Dendritic cell treated with granulocyte-macrophage colony-stimulating factor and Interleukin-4, amounts not matched to agents 40 ng/mL and 50 ng/mL, for 4 days (primary cell): ENCODE measurements at regions not wholly inside any gene's neighbourhood (a gene's known extent, or its start where the extent isn't known, plus 50 kb on each side); places are given as distances from the start of the nearest gene placed in this dataset.

Source experiments
- H3K27ac Mint-ChIP-seq: one replicate; pipeline ENCODE4 v1.8.0; 2022; ENCODE audit warnings: mild to moderate bottlenecking, mixed read lengths
- H3K27me3 Mint-ChIP-seq: one replicate; pipeline ENCODE4 v1.8.0; 2022; ENCODE audit warnings: mild to moderate bottlenecking, mixed read lengths
- H3K36me3 Mint-ChIP-seq: one replicate; pipeline ENCODE4 v1.8.0; 2022; ENCODE audit warnings: low read depth, mixed read lengths
- H3K4me1 Mint-ChIP-seq: one replicate; pipeline ENCODE4 v1.8.0; 2022; ENCODE audit warnings: low read depth, mixed read lengths
- H3K4me3 Mint-ChIP-seq: one replicate; pipeline ENCODE4 v1.8.0; 2022; ENCODE audit warnings: mild to moderate bottlenecking, moderate library complexity, mixed read lengths
- H3K9me3 Mint-ChIP-seq: one replicate; pipeline ENCODE4 v1.8.0; 2022; ENCODE audit warnings: mixed read lengths
- intact Hi-C: fragments of 100-400 bp; cut with micrococcal nuclease; formaldehyde crosslinking; loops from one replicate; pipeline ENCODE4 v1.15.0; 2022

DNA sequence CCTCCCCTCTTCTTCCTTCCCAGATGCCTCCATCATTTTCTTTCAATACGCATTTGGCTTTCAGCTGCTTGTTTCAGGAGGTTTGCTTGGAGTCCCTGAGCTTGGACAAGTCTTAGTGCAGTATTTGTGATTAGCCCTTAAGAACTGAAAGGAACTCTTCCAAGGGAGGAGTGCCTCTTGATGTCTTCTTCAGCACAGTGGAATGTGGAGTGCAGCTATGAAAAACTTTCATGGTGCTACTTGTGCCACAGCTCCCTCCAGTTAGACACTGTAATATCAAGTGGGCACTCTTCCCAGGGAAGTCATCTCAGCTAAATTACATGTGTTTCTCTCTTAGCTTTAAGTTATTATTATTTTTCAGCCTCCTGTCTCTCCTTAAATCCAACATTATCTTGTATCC is 173.1 kb downstream of the NECTIN3 start:
- H3K4me3 Mint-ChIP-seq = no peak overlapping the region
- no peaks in the 10 kb centered on the region for H3K4me1 Mint-ChIP-seq
- intact Hi-C loops = no loop called here
- H3K9me3 Mint-ChIP-seq = peaks cover 48% of the 10 kb centered on the region
- no peak overlapping the region for H3K27ac Mint-ChIP-seq
- H3K36me3 Mint-ChIP-seq = no peaks in the 10 kb centered on the region
- H3K27me3 Mint-ChIP-seq = no peaks in the 10 kb centered on the region

DNA sequence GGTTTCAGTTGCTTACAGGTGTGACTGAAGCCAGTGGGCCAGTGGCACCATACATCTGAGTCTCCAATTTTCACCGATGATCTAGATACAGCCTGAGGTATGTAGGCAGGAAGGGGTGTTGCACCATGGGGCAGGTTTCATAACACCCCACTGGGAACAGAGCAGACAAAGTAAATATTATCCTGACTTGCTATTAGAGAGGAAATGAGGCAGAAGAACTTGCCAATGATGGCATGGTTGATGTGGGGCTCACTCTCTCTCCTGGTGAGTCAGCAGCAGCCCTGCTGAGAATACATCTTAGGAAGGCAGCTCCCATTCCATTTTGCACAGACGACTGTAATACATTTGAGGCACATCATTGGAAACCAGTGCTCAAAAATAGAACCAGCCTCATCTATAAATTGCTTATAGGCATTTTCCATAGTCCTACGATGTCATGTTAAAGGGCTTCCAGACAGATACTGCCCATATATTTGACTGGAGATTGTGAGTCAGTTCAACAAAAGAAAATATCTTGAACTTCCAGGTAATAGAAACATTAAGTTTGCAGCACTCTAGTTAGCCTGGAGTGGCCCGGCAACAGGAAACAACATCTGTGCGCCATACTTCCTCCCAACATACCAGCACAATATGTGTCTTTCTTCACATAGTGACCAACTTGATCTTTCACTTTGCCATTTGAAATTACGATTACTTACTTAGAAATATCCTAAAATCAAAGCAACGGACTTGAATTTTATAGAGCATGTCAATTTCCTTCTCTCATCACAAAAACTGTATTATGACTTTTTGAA is 175.5 kb downstream of the NECTIN3 start:
- no peak overlapping the region for H3K27ac Mint-ChIP-seq
- intact Hi-C loops = no loop called here
- no peaks in the 10 kb centered on the region for H3K27me3 Mint-ChIP-seq
- no peak overlapping the region for H3K4me3 Mint-ChIP-seq
- no peaks in the 10 kb centered on the region for H3K36me3 Mint-ChIP-seq
- H3K9me3 Mint-ChIP-seq = peaks cover 38% of the 10 kb centered on the region
- no peaks in the 10 kb centered on the region for H3K4me1 Mint-ChIP-seq

DNA sequence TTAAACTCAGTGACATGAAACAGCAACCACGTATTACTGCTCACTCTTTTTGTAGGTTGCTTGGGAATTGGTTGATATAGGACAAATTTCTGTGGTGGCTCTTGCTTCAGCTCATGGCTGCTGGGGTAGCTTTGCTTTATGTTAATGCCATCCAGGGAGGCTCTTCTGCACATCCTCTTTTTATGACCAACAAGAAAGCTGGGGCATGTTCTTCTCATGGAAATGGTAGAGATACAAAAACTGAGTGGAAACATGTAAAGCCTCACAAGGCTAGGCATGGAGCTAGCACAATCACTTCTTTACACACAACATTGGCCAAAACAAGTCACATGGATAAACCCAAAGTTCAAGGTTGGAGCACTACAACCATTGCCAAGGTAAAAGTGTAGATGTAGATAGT is 176.8 kb downstream of the NECTIN3 start:
- no peak overlapping the region for H3K4me3 Mint-ChIP-seq
- intact Hi-C loops = no loop called here
- H3K27ac Mint-ChIP-seq = no peak overlapping the region
- H3K27me3 Mint-ChIP-seq = no peaks in the 10 kb centered on the region
- peaks cover 4% of the 10 kb centered on the region for H3K4me1 Mint-ChIP-seq
- no peaks in the 10 kb centered on the region for H3K36me3 Mint-ChIP-seq
- H3K9me3 Mint-ChIP-seq = peaks cover 28% of the 10 kb centered on the region

DNA sequence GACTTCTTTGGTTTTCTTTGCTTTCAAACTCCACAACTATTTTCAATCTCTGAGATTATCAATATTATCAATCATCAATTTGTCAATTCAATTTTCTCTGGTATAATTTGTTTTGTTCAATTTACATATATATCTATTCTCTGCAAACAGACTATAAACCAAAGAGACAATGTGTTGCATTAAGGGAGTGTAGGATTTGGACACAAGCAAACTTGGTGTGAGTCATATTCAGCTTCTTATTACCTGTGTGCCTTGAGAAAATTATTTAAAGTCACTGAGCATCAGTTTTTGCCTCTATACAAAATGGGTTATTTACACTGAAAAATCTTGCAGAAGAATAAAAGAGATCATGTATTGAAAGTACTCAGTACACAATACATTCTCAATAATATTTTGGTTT is 177.8 kb downstream of the NECTIN3 start:
- Mint-ChIP-seq H3K9me3 (peaks cover 18% of the 10 kb centered on the region), H3K4me1 (peaks cover 4% of the 10 kb centered on the region), H3K27me3 (no peaks in the 10 kb centered on the region), H3K27ac (no peak overlapping the region), H3K36me3 (no peaks in the 10 kb centered on the region), H3K4me3 (no peak overlapping the region)
- intact Hi-C loops = no loop called here

DNA sequence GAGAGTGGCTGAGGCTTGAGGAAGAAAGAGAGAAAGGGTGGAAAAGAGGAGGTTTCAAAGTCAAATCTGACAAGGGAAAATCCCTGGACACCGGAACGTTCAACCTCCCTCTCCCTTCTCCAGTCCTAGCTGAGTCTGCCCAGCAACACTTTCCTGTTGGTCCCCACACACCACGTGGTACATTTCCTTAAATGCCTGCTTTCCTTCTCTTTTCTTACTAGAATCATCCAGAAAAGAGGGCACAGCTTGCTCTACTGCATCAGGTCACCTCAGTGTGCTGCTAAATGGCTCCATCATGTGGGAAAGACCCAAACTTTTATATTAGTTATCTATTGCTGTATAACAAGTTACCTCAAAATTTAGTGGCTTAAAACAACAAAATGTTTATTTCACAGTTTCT is 181.2 kb downstream of the NECTIN3 start:
- Mint-ChIP-seq H3K27ac (no peak overlapping the region), H3K36me3 (no peaks in the 10 kb centered on the region), H3K4me1 (peaks cover 4% of the 10 kb centered on the region), H3K4me3 (no peak overlapping the region), H3K27me3 (no peaks in the 10 kb centered on the region), H3K9me3 (peaks cover 7% of the 10 kb centered on the region)
- intact Hi-C loops = no loop called here

DNA sequence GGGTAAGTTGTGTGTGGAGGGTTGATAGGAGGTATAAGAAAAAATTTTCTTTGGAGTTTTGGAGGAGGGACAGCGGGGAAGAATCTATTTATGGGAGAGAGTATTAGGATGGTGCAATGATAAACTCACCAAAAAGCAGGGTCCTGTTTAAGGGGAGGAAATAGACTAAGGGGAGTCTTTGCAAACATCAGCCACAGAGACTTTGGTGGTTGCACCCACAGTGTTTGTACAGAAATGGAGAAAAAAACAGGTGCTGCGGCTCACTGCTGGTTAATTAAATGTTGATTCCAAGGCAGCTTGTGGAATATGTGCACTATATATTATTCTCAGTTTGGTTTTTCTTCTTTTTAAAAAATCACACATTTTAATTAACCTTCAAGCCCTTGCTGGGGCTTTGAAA is 182.1 kb downstream of the NECTIN3 start:
- Mint-ChIP-seq H3K27ac (no peak overlapping the region), H3K4me3 (no peak overlapping the region)
- intact Hi-C loops = no loop called here

DNA sequence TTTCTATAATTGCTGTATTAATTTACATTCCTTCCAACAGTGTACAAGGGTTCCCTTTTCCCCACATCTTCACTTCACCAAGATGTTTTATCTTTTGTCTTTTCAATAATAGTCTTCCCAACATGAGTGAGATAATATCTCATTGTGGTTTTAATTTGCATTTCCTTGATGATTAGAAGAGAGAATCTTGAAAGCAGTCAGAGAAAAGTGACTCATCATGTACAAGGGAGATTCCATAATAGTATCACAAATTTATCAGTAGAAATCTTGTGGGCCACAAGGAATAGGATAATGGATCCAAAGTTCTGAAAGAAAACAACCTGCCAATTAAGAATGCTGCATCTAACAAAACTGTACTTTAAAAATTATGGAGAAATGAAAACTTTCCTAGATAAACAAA is 189.3 kb downstream of the NECTIN3 start:
- H3K4me3 Mint-ChIP-seq = no peak overlapping the region

More for the DNA sequence above, 182.1 kb downstream of the NECTIN3 start:
- Mint-ChIP-seq H3K9me3 (no peaks in the 10 kb centered on the region), H3K36me3 (no peaks in the 10 kb centered on the region), H3K4me1 (peaks cover 4% of the 10 kb centered on the region), H3K27me3 (no peaks in the 10 kb centered on the region)

DNA sequence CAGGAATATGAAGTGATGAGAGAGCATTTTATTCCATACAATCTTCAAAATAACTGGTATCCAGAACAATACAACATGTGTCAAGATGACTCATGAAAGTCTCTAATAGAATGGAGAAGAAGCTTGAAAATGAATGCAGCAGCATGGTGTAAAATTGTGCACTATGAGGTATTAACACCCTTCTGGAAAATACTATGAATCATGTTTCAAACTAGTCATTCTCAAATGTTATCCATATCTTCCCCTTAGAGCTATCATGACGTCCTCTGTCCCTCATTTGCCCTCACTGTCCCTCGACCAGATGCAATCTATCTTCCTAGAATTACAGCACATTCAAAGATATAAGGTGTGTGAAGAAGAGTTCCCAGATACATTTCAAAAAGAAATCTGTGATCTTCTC is 198.2 kb downstream of the NECTIN3 start:
- H3K27ac Mint-ChIP-seq = no peak overlapping the region
- no peak overlapping the region for H3K4me3 Mint-ChIP-seq
- H3K4me1 Mint-ChIP-seq = no peaks in the 10 kb centered on the region
- H3K36me3 Mint-ChIP-seq = no peaks in the 10 kb centered on the region
- H3K9me3 Mint-ChIP-seq = peaks cover 4% of the 10 kb centered on the region
- H3K27me3 Mint-ChIP-seq = no peaks in the 10 kb centered on the region
- intact Hi-C loops = no loop called here

More for the DNA sequence above, 189.3 kb downstream of the NECTIN3 start:
- intact Hi-C loops = no loop called here
- H3K9me3 Mint-ChIP-seq = peaks cover 11% of the 10 kb centered on the region
- no peaks in the 10 kb centered on the region for H3K36me3 Mint-ChIP-seq
- no peaks in the 10 kb centered on the region for H3K4me1 Mint-ChIP-seq
- H3K27me3 Mint-ChIP-seq = no peaks in the 10 kb centered on the region
- H3K27ac Mint-ChIP-seq = no peak overlapping the region

DNA sequence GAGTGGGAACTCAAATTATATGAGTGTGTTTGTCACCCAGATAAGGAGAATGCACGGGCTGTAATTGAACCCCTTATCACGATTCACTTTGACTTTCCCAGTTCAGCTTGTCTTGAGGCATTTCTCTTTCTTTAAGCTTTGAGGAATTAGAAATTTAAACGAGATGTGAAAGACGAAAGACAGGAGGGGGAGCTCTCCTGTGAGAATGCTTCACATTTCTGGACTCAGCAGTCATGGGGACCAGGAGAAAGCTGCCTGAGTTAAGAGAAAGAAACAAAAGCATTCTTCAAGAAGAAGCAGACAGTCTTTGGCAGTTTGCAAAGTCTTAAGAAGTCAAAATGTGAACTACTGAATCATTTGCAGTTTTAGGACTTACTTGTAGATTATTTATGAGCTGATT is 205.6 kb downstream of the NECTIN3 start:
- intact Hi-C loops = no loop called here
- H3K9me3 Mint-ChIP-seq = no peaks in the 10 kb centered on the region
- H3K4me3 Mint-ChIP-seq = no peak overlapping the region
- H3K36me3 Mint-ChIP-seq = no peaks in the 10 kb centered on the region
- peaks cover 5% of the 10 kb centered on the region for H3K4me1 Mint-ChIP-seq
- H3K27ac Mint-ChIP-seq = no peak overlapping the region
- H3K27me3 Mint-ChIP-seq = no peaks in the 10 kb centered on the region

DNA sequence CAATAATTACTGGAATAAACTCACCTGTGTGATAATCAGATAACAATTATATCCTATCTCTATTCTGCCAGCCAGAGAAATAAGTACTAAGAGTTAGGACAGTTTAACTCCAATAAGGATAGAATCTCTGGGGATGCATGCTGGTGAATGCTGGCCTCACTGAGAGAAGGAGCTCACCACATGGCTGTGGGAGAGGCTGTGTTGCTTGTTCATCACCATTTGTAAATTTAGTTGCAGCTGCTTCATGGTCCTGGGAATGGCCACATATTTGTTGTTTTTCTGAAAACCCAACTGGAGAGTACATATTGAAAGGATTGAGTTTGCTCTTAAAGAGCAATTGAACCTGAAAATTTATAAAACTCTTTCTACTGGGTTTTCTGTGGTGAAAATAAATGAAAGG is 207.3 kb downstream of the NECTIN3 start:
- no peaks in the 10 kb centered on the region for H3K9me3 Mint-ChIP-seq
- no peaks in the 10 kb centered on the region for H3K27me3 Mint-ChIP-seq
- H3K36me3 Mint-ChIP-seq = no peaks in the 10 kb centered on the region
- intact Hi-C loops = no loop called here
- no peak overlapping the region for H3K27ac Mint-ChIP-seq
- no peak overlapping the region for H3K4me3 Mint-ChIP-seq
- H3K4me1 Mint-ChIP-seq = peaks cover 5% of the 10 kb centered on the region

DNA sequence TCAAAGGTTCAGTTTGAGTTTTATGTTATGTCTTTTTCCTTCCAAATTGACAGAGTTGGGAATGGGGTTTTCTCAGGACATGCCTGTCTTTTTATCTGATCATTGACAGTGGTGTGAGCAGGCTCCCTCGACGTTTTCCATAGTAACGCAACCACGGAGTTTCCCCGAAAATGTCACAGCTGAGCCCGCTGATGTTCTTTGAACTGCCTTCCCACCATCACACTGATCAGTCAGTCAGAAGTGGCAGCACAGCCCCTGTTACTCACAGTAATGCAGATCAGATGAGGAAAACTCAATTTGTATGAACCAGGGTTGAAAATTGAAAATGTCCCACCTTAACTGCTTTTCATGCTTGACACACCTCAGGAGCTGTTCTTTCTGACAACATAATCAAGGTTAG is 210.4 kb downstream of the NECTIN3 start:
- H3K27ac Mint-ChIP-seq = no peak overlapping the region
- intact Hi-C loops = no loop called here
- no peaks in the 10 kb centered on the region for H3K4me1 Mint-ChIP-seq
- H3K27me3 Mint-ChIP-seq = no peaks in the 10 kb centered on the region
- no peaks in the 10 kb centered on the region for H3K36me3 Mint-ChIP-seq
- no peak overlapping the region for H3K4me3 Mint-ChIP-seq
- H3K9me3 Mint-ChIP-seq = peaks cover 8% of the 10 kb centered on the region

DNA sequence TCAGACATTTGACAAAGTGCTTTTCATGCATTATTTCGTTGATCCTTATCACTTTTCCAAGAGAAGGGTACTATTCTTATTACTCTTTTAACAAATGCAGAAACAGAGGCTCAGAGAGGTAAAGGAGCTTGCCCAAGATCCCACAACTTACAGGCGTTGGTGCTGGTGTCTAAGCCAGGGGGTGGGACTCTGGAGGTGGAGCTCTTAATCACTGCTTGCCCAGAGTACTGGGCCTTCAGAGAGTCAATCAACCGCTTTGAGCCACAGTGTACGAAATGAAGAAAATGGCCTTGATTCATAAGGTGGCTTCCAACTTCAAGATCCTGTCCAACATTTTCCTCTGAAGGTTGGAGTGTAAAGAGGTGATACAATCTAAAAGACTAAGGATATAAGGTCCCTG is 211.5 kb downstream of the NECTIN3 start:
- intact Hi-C loops = no loop called here
- no peaks in the 10 kb centered on the region for H3K27me3 Mint-ChIP-seq
- H3K4me1 Mint-ChIP-seq = no peaks in the 10 kb centered on the region
- H3K36me3 Mint-ChIP-seq = no peaks in the 10 kb centered on the region
- H3K4me3 Mint-ChIP-seq = no peak overlapping the region
- no peak overlapping the region for H3K27ac Mint-ChIP-seq
- H3K9me3 Mint-ChIP-seq = peaks cover 8% of the 10 kb centered on the region

DNA sequence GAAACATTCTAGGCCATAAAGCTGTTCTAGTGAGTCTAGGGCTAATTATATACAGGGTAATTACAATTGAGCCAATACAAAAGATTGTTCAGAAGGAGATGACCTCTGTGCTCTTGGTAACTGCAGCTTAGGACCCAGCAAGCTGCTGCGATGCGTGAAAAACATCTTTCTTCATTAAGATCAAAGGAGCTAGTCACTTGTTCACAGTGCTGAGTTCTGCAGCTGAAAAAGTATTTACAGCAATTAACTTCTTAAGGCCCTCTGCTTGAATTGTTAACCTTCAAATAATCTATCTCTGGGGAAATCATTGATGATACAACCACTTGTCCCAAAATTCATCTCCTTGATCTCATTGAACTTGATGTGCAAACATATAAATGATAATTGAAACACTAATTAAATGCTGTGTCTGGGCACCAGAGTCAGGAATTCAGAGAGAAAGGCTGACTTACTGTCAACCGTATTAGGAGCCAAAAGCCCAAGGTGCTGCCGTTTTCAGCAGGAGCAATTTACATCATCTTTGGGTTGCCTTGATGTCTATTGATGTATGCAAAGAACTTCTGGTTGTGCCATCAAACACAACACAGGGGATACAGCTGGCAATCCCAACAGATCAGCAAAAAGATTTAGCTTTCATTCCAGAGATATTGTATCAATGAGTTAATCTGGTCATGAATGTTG is 213.0 kb downstream of the NECTIN3 start:
- intact Hi-C loops = no loop called here
- Mint-ChIP-seq H3K27me3 (no peaks in the 10 kb centered on the region), H3K4me3 (no peak overlapping the region), H3K4me1 (no peaks in the 10 kb centered on the region), H3K36me3 (no peaks in the 10 kb centered on the region), H3K9me3 (peaks cover 8% of the 10 kb centered on the region), H3K27ac (no peak overlapping the region)

DNA sequence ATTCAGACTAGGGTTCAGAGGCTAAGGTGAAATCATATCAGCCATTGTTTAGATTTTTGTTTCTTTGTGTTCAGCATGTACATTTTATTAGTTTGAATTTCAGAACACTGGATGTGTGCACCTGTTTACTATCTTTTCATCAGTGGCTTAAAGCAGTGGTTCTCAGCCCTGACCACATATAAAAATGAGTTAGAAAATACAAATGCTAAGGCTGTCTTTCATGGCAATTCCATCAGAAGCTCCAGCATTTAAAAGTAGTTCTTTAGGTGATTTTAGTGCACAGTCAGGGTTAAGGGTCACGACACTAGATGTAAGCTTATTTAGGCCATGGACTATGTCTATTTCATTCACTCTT is 213.5 kb downstream of the NECTIN3 start:
- peaks cover 8% of the 10 kb centered on the region for H3K9me3 Mint-ChIP-seq
- H3K4me3 Mint-ChIP-seq = no peak overlapping the region
- H3K36me3 Mint-ChIP-seq = no peaks in the 10 kb centered on the region
- no peaks in the 10 kb centered on the region for H3K27me3 Mint-ChIP-seq
- no peak overlapping the region for H3K27ac Mint-ChIP-seq
- intact Hi-C loops = no loop called here
- no peaks in the 10 kb centered on the region for H3K4me1 Mint-ChIP-seq

DNA sequence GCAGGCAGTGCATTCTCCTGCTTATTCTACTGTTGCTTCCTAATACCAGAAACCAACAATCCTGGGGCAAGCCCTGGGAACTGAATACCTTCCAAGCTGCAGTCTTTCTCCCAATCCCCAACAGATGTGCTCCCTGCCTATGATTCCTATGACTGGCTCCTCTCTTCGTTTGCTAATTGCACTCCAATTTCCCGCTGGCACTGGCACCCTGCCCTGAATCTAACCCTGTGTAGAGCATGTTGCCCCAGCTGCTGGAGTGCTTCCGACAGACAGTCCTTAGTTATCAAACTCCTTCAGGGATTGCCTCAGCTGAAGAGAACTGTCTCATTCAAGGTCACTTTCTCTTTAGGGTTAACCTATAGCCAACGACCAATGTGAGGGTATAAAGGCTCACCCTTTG is 214.1 kb downstream of the NECTIN3 start:
- Mint-ChIP-seq H3K4me3 (no peak overlapping the region), H3K4me1 (no peaks in the 10 kb centered on the region), H3K9me3 (peaks cover 8% of the 10 kb centered on the region), H3K36me3 (no peaks in the 10 kb centered on the region), H3K27ac (no peak overlapping the region), H3K27me3 (no peaks in the 10 kb centered on the region)
- intact Hi-C loops = no loop called here
